ENCODE measurements at regions not wholly inside any gene's neighbourhood (a gene's known extent, or its start where the extent isn't known, plus 50 kb on each side); places are given as distances from the start of the nearest gene placed in this dataset.

DNA sequence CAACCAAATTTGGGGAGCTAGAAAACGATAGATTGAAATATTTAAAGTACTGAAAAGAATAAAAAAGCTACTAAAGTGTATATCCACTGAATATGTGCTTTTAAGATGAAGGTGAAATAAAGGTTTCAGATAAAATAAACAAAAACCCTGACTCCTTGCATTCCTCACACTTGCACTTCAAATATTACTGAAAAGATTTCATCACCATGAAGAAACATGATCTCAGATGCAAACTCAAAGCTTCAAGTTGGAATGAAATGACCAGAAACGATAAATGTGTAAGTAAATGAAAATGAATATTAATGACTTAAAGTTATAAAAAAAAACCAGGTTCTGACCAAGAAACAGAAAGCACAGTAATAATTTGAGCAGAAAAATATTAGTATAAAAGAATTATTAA is 1246.0 kb upstream of the ACVR2A start:
- Mint-ChIP-seq H3K4me1 (no peaks in the 10 kb centered on the region), H3K27ac (no peak overlapping the region), H3K36me3 (ENCODE audit: low read depth) (peaks cover 7% of the 10 kb centered on the region; the same call in 2 of the 3 replicates), H3K4me3 (no peak overlapping the region), H3K27me3 (ENCODE audit: insufficient read depth, low read depth, poor library complexity) (no peaks in the 10 kb centered on the region), H3K9me3 (no peaks in the 10 kb centered on the region; the same call in 2 of the 3 replicates)
- no peak overlapping the region for H2AFZ ChIP-seq
- H3K9me2 ChIP-seq (ENCODE audit: insufficient read depth) = no peaks in the 10 kb centered on the region
- DNase-seq (ENCODE audit: low spot score) (no peak), ATAC-seq (no peak)
- no peak overlapping the region for H3K27ac ChIP-seq (ENCODE audit: low read depth)
- H3K36me3 ChIP-seq (ENCODE audit: insufficient read depth) = no peaks in the 10 kb centered on the region
- no peaks in the 10 kb centered on the region for H3F3A ChIP-seq (replicated peaks; ENCODE audit: low read depth)
- H4K20me1 ChIP-seq (replicated peaks; ENCODE audit: insufficient read depth) = no peaks in the 10 kb centered on the region
- H3K27me3 ChIP-seq (ENCODE audit: insufficient read depth) = no peaks in the 10 kb centered on the region
- H3K4me2 ChIP-seq = no peak overlapping the region
- TF ChIP-seq, protein P1, sequence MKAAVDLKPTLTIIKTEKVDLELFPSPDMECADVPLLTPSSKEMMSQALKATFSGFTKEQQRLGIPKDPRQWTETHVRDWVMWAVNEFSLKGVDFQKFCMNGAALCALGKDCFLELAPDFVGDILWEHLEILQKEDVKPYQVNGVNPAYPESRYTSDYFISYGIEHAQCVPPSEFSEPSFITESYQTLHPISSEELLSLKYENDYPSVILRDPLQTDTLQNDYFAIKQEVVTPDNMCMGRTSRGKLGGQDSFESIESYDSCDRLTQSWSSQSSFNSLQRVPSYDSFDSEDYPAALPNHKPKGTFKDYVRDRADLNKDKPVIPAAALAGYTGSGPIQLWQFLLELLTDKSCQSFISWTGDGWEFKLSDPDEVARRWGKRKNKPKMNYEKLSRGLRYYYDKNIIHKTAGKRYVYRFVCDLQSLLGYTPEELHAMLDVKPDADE (IDR thresholded peaks at IDR 0.05) = no peak
- TF ChIP-seq ZNF331 (CRISPR knock-in tag; IDR thresholded peaks at IDR 0.05; ENCODE audit: low read depth) (no peak), STAT1 (IDR thresholded peaks at IDR 0.05; ENCODE audit: unreplicated experiment) (no peak), EZH2phosphoT487 (IDR thresholded peaks at IDR 0.05; ENCODE audit: unreplicated experiment) (no peak), ZNF462 (CRISPR knock-in tag; IDR thresholded peaks at IDR 0.05) (no peak), POLR2AphosphoS5 (IDR thresholded peaks at IDR 0.05; ENCODE audit: low read depth) (no peak), CREB1 (CRISPR knock-in tag; IDR thresholded peaks at IDR 0.05; ENCODE audit: low read depth) (no peak), REST (IDR thresholded peaks at IDR 0.05; ENCODE audit: unreplicated experiment) (no peak), EZH2 (IDR thresholded peaks at IDR 0.05; ENCODE audit: low read depth, unreplicated experiment) (no peak), JUNB (IDR thresholded peaks at IDR 0.05; ENCODE audit: unreplicated experiment) (no peak), NANOG (IDR thresholded peaks at IDR 0.05; ENCODE audit: borderline replicate concordance) (no peak)
- H3K4me3 ChIP-seq = no peak overlapping the region
- peaks cover 2% of the 10 kb centered on the region; the same call in 1 of the 2 replicates for H3K4me1 ChIP-seq (ENCODE audit: insufficient read depth)
- no peaks in the 10 kb centered on the region for H3K79me2 ChIP-seq (replicated peaks; ENCODE audit: insufficient read depth)

Data from GM23338 (cell line).